GM18873 (cell line): ENCODE measurements at regions not wholly inside any gene's neighbourhood (a gene's known extent, or its start where the extent isn't known, plus 50 kb on each side); places are given as distances from the start of the nearest gene placed in this dataset.
"Not testable (repeated sequence)": the region's sequence is repeated elsewhere in the genome, so short reads cannot be mapped to it uniquely, and the experiment has no call there.

Experiments
- ATAC-seq: cut with Tn5 transposase; IDR thresholded peaks from one replicate; pipeline ENCODE4 v1.9.1; 2021; ENCODE audit warnings: mild to moderate bottlenecking, moderate library complexity, moderate number of reproducible peaks; ENCODE audit not compliant: unreplicated experiment, low FRiP score

- ATAC-seq, result no peak
These were observed 151.8 kb upstream of the HMGA2 start for GRCh38 chr12:65672441-65672840.

- no peak for ATAC-seq
These were observed 151.1 kb upstream of the HMGA2 start for GRCh38 chr12:65673156-65673690.

GRCh38 chr12:65673732-65674131 lies 150.6 kb upstream of the HMGA2 start:
- ATAC-seq, result no peak

DNA sequence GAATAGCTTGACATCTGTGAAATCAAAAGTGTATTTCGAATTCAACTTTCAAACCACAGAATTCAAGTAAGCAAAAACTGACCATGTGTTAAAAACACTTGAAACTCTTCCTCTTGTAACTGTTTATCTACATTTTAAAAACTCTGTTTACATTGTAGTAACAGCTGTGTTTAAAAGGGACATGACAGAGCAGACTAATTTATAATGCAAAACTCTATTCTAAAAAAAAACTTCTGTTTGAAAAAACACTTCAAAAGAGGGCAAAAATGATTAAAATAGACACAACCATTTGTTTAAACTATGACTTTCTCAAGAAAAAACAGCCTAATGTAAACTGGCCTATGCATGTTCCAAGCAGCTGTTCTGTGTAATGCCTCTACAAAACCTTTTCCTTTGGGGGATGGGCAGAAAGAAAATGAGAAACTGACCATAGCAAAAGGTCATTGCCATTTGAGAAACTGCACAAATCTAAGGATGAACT lies 149.1 kb upstream of the HMGA2 start:
- ATAC-seq, result no peak

- not testable (repeated sequence) for ATAC-seq
These were observed 146.1 kb upstream of the HMGA2 start for GRCh38 chr12:65678172-65678571.

GRCh38 chr12:65681226-65681625 lies 143.1 kb upstream of the HMGA2 start:
- ATAC-seq, result no peak

GRCh38 chr12:65682112-65682511 lies 142.2 kb upstream of the HMGA2 start:
- no peak for ATAC-seq

- ATAC-seq, result no peak
These were observed 139.4 kb upstream of the HMGA2 start for GRCh38 chr12:65684906-65685305.

DNA sequence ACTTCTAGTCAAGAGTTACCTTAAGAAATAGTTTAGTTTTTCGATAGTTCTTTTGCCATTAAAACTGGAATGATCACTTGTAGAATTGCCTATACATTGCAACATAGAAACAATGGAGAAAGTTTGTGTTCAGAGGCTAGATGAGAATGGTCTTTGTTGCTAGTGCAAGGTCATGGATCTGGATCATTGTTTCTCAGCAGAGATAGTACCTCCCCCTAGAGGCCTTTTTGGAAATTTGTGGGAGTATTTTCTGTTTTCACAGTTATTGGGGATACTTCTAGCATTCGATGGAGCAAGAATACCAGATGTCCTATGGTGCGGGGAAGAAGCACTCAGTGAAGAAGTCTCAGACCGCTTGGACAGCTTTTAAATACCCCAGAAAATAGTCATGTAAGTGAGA lies 138.8 kb upstream of the HMGA2 start:
- no peak for ATAC-seq

DNA sequence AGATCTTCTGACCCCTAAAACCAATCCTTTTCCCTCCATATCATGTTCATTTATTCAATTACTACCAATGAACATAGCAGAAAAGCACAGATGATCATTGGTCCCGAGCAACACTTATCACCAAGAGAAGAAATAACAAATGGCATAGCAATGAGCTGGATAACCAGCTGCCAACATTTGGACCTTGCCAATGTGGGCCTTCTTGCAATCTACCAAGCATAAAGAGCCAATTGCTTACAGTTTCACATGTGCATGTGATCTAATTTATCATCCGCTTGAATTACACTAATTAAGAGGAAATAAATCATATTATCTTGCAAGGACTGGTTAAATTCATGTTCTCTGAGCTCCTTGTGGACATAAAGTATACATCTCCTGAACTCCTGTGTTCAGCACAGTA lies 134.8 kb upstream of the HMGA2 start:
- ATAC-seq, result no peak

DNA sequence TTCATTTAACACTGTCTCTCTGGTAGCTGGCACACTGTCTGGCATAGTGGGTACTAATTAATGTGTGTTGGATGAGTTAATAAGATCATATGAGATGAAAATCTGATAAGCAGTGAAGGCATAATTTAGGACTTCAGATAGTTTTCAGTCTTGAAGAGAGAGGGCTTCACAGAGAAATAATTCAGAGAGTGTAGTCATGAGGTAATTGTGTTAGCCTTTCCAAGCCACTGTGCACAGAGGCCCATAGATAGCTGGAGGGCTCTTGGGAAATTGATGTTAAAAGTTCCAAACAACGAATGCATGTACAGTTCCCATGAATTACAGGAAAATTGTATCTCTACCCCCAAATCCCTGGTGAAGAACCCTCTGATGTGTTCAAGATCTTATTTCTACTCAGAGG lies 133.8 kb upstream of the HMGA2 start:
- ATAC-seq, result no peak

- no peak for ATAC-seq
These were observed 130.2 kb upstream of the HMGA2 start for GRCh38 chr12:65694130-65694529.

DNA sequence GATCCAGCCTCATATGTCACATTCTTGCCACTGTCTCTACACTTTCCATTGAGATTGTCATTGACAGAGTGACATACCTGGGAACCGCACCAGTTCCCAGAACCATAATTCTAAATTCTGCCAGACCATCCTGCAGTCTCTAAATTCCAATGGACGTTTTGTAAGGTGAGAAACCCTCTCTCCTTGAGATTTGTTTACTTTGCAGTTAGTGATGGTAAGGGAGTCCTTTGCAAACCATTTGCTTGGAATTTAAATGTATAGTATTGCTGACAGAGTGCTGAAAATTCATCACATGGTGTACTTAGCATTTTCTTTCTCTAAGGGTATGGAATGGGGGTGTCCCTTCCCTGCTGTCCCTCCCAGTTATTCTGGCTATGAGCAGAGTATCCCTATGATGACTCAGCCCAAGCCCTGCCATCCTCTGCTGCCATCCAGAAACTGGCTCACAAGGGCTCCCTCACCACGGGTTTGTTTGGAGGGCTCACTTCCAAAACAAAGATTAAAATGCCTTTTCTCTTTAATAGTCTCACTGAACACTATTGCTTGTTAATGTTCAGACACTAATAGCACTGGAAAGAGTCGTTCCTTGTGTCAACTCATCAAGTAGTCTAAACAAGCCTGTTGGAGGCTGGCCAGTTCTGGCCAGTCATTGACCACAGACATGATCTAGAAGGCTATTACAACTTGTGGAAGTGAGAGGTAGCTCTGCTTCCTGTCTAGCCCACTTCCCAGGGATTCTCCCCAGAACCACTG lies 129.0 kb upstream of the HMGA2 start:
- ATAC-seq, result no peak

GRCh38 chr12:65696227-65696626 lies 128.1 kb upstream of the HMGA2 start:
- no peak for ATAC-seq

DNA sequence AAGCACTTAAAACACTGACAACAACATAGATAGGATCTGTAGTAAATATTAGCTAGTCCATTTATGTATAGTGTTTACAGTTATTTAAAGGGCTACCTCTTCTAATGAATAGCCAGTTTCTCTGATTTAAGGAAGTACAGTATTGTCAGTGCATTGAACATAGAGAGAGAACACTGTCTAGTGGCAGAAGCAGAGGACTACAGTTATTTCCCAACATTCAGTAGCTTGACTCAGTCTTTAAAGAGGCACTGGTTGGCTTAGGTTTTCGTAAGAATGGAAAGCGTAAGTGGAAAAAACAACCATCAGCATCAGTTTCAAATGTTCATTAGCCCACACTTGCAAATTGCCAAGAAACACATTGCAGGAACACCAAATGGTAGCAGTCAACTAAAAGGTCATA lies 125.0 kb upstream of the HMGA2 start:
- ATAC-seq, result no peak

DNA sequence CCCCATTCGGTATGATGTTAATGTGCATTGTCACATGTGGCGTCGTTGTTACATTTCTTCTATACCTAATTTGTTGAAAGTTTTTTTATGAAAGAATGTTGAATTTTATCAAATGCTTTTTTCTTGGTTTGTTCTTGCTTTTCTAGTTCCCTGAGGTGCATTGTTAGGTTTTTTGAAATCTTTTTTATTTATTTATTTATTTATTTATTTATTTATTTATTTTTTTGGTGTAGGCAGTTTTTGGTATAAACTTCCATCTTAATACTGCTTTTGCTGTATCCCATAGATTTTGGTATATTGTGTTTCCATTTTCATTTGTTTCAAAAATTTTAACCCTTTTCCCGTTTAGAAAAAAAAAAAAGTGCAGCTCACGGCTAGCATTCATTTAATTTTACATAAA lies 121.1 kb upstream of the HMGA2 start:
- ATAC-seq, result no peak

DNA sequence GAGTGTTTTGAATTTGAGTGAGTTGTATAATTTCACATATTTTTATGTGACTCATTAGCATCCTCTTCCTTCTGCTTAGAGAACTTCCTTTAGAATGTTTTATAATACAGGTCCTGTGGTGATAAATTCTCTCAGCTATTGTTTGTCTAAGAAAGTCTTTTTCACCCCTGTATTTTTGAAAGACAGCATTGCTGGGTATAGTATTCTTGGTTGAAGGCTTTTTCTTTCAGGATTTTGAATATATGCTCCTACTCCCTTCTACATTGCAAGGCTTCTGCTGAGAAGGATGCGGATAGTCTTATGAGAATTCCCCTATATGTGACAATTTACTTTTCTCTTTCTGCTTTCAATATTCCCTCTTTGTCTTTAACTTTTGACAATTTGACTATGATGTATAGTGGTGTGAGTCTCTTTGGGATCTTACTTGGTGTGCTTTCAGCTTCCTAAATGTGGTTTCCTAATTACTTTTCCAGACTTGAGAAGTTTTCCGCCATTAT lies 118.9 kb upstream of the HMGA2 start:
- no peak for ATAC-seq

GRCh38 chr12:65707051-65707450 lies 117.2 kb upstream of the HMGA2 start:
- ATAC-seq, result no peak

DNA sequence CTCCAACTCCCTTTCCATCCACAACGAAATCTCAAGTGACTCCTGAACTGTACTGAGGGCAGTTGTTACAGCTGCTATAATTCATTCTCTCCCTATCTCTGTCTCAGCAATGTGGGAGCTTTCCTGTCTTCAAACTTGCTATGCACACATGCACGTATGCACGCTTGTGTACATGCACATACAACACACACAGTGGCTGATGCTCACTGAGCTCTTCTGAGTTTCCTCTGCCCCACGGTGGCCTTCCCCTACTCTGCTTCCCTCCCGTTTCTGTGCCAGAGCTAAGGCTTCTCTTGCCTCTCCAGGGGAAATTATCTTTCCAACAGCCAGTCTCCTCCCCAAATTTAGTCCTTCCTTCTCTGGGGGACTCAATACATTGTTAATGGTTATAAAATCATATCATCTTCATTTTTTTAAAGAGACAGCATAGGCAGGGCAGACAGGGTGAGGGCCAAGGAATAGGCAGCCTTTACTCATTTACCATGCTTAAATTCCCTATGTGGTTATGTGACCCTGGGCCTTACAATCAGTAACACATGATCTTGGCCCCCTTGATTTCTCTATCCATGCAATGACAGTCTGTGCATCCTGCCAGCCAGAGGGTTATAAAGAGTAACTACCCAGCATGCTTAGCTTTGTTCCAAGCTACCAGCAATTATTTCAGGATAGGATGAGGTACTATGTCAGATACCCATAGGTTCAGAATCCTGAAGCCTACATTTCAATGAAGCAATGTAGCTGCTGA lies 111.9 kb upstream of the HMGA2 start:
- ATAC-seq, result no peak

GRCh38 chr12:65715961-65716360 lies 108.3 kb upstream of the HMGA2 start:
- no peak for ATAC-seq
